UCSD-AML1 (cell line): ENCODE measurements at regions not wholly inside any gene's neighbourhood (a gene's known extent, or its start where the extent isn't known, plus 50 kb on each side); places are given as distances from the start of the nearest gene placed in this dataset.

Experiments used
- DNase-seq: peaks from one replicate; lab custom pipeline; 2025; ENCODE audit not compliant: unreplicated experiment; lab: John Stamatoyannopoulos, UW

- DNase-seq, result no peak
These were observed 111.0 kb downstream of the IRX5 start for GRCh38 chr16:55041540-55042234.

GRCh38 chr16:55042556-55043432 lies 112.1 kb downstream of the IRX5 start:
- no peak for DNase-seq

GRCh38 chr16:55043499-55043898 lies 112.8 kb downstream of the IRX5 start:
- no peak for DNase-seq

- no peak for DNase-seq
These were observed 113.7 kb downstream of the IRX5 start for GRCh38 chr16:55044201-55044975.

- DNase-seq, result no peak
These were observed 114.7 kb downstream of the IRX5 start for GRCh38 chr16:55045329-55045728.

GRCh38 chr16:55045756-55046460 lies 115.2 kb downstream of the IRX5 start:
- DNase-seq, result no peak

GRCh38 chr16:55046513-55046912 lies 115.8 kb downstream of the IRX5 start:
- DNase-seq, result no peak

GRCh38 chr16:55046916-55047315 lies 116.3 kb downstream of the IRX5 start:
- no peak for DNase-seq

GRCh38 chr16:55047331-55047730 lies 116.7 kb downstream of the IRX5 start:
- DNase-seq, result no peak

GRCh38 chr16:55047903-55048497 lies 117.3 kb downstream of the IRX5 start:
- DNase-seq, result no peak

- DNase-seq, result no peak
These were observed 118.1 kb downstream of the IRX5 start for GRCh38 chr16:55048745-55049144.

- DNase-seq, result no peak
These were observed 121.1 kb downstream of the IRX5 start for GRCh38 chr16:55051571-55052347.

- no peak for DNase-seq
These were observed 121.7 kb downstream of the IRX5 start for GRCh38 chr16:55052348-55052734.

- no peak for DNase-seq
These were observed 122.2 kb downstream of the IRX5 start for GRCh38 chr16:55052741-55053415.

- DNase-seq, result no peak
These were observed 124.6 kb downstream of the IRX5 start for GRCh38 chr16:55055262-55055661.

GRCh38 chr16:55056585-55057401 lies 126.1 kb downstream of the IRX5 start:
- DNase-seq, result no peak

- no peak for DNase-seq
These were observed 127.2 kb downstream of the IRX5 start for GRCh38 chr16:55057866-55058265.

GRCh38 chr16:55058576-55058975 lies 127.9 kb downstream of the IRX5 start:
- no peak for DNase-seq
